ENCODE measurements at regions not wholly inside any gene's neighbourhood (a gene's known extent, or its start where the extent isn't known, plus 50 kb on each side); places are given as distances from the start of the nearest gene placed in this dataset.

DNA sequence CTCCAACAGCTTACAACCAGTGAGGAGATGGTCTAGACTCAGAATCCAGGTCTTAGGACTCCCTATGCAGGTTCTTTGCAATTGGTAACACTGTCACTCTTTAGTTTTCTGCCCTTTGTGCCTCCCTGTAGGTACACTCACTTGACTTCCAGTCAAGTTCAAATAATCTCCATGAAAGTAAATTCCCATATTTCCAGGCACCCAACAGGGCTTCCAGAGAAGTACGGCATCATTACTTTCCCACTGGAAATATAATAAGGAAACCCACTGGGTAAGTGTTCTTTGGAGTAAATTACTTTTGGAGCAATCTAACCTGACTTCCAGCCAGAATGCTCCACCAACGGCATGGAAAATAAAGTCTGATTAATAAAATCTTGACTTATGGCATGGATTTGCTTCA, 338.9 kb downstream of the HNRNPD start:
- TF ChIP-seq MAFK (IDR thresholded peaks at IDR 0.05; ENCODE audit: low read depth, low read length) (no peak), ZNF274 (IDR thresholded peaks at IDR 0.05; ENCODE audit: borderline replicate concordance, extremely low read depth, low read length) (no peak), RAD21 (IDR thresholded peaks at IDR 0.05 in 1 of 2, conservative IDR thresholded peaks at IDR 0.05 in 1 of 2; ENCODE audit: low read depth in 2 of 2, low read length in 2 of 2) (no peak), RNF2 (IDR thresholded peaks at IDR 0.05; ENCODE audit: borderline replicate concordance, low read depth, low read length, missing control alignments, poor library complexity, severe bottlenecking) (no peak), GTF2F1 (IDR thresholded peaks at IDR 0.05; ENCODE audit: borderline replicate concordance, low read depth, low read length) (no peak)
- TF ChIP-seq, protein P1, sequence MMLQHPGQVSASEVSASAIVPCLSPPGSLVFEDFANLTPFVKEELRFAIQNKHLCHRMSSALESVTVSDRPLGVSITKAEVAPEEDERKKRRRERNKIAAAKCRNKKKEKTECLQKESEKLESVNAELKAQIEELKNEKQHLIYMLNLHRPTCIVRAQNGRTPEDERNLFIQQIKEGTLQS (IDR thresholded peaks at IDR 0.05; ENCODE audit: insufficient read depth, low read depth, low read length): no peak
- TF ChIP-seq, protein P2, sequence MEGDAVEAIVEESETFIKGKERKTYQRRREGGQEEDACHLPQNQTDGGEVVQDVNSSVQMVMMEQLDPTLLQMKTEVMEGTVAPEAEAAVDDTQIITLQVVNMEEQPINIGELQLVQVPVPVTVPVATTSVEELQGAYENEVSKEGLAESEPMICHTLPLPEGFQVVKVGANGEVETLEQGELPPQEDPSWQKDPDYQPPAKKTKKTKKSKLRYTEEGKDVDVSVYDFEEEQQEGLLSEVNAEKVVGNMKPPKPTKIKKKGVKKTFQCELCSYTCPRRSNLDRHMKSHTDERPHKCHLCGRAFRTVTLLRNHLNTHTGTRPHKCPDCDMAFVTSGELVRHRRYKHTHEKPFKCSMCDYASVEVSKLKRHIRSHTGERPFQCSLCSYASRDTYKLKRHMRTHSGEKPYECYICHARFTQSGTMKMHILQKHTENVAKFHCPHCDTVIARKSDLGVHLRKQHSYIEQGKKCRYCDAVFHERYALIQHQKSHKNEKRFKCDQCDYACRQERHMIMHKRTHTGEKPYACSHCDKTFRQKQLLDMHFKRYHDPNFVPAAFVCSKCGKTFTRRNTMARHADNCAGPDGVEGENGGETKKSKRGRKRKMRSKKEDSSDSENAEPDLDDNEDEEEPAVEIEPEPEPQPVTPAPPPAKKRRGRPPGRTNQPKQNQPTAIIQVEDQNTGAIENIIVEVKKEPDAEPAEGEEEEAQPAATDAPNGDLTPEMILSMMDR (IDR thresholded peaks at IDR 0.05; ENCODE audit: control extremely low read depth in 1 of 3, insufficient read depth in 1 of 3, low read depth in 1 of 3, low read length in 3 of 3): no peak
- TF ChIP-seq, protein P3, sequence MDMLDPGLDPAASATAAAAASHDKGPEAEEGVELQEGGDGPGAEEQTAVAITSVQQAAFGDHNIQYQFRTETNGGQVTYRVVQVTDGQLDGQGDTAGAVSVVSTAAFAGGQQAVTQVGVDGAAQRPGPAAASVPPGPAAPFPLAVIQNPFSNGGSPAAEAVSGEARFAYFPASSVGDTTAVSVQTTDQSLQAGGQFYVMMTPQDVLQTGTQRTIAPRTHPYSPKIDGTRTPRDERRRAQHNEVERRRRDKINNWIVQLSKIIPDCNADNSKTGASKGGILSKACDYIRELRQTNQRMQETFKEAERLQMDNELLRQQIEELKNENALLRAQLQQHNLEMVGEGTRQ (IDR thresholded peaks at IDR 0.05; ENCODE audit: low read length): no peak

All from H1 (cell line).